ENCODE measurements at regions not wholly inside any gene's neighbourhood (a gene's known extent, or its start where the extent isn't known, plus 50 kb on each side); places are given as distances from the start of the nearest gene placed in this dataset.
A peak's percentile ranks its signal among the peaks of the same experiment; 100 is the strongest.

- intact Hi-C loops (cut with DNase I), result no loop called here
Measured at GRCh38 chr1:244186372-244186771, 135.3 kb downstream of the ZBTB18 start.

GRCh38 chr1:244187310-244187709 lies 136.2 kb downstream of the ZBTB18 start:
- peak in 4 of 10 donors; percentile 19 to 87 (median 40) for DNase-seq
- intact Hi-C loops (cut with DNase I), result no loop called here

More at GRCh38 chr1:244186372-244186771, 135.3 kb downstream of the ZBTB18 start:
- DNase-seq, result no peak

DNA sequence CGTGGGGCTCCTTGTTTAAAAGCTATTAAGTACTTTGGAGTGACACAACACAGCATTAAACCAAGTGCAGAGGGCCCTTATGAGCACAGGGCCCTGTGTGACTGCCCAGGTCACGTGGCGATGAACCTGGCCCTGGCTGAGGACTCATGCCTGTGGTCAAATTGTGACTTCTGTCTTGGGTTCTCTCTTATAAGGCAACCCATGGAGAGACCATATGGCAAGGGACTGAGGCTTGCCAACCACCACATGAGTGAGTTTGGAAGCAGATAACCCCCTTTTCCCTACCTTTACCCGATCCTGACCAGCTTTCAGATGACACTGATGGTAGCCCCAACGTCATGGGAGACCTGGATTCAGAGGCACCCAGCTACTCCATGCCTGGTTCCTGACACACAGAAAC lies 140.5 kb downstream of the ZBTB18 start:
- intact Hi-C loops (cut with DNase I), result no loop called here
- no peak for DNase-seq

DNA sequence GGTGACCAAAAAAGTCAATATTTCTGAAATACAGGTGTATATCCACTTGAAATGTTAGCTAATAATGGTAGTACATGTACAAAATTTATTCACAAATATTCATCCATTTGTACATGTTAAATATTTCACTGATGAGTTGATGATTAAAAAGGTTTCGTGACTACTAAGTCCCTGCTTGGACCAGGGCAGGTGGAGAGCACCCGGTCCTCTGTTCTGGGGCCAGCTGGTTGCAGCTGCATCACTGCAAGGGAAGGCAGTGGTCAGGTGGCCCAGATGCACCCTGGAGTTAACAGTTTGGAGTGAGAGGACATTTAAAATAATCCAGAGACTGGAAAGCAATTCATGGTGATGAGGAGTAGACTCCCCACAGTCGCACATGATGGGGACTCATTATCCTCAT lies 141.2 kb downstream of the ZBTB18 start:
- intact Hi-C loops (cut with DNase I), result no loop called here
- no peak for DNase-seq

DNA sequence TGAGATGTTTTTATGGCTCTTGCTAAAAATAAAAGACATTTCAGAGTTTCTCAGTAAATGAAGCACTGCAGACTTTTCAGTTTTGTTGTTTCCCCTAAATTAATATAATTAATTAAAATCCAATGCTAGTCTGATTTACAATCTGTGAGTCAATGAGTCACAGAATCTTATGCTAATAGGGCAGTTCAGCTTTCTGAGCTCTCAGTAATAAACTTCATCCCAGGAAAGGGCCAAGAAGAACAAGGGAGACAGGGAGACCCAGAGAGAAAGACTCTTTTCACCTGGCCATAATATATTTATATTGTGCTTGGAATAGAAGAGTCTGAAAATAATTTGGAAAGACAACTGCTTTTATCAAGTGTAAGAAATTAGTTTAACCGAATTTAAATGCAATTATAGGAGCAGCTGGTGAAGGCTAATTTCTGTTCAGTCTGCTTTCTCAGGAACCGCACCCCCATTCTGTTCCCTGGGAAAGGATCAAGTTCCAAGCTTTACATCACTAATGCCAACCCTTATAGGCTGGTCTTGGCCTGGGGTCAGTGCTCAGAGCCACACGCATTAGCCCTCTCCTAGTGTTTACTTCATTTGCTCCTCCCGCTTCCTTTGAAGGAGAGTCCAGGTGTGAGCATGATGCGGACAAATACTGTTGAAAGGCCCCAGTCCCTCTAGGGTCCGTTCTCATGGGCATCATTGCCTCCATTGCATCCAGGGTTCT lies 145.6 kb downstream of the ZBTB18 start:
- intact Hi-C loops (cut with DNase I), result no loop called here
- no peak for DNase-seq

GRCh38 chr1:244197851-244198375 lies 146.8 kb downstream of the ZBTB18 start:
- DNase-seq, result no peak
- intact Hi-C loops (cut with DNase I), result no loop called here

DNA sequence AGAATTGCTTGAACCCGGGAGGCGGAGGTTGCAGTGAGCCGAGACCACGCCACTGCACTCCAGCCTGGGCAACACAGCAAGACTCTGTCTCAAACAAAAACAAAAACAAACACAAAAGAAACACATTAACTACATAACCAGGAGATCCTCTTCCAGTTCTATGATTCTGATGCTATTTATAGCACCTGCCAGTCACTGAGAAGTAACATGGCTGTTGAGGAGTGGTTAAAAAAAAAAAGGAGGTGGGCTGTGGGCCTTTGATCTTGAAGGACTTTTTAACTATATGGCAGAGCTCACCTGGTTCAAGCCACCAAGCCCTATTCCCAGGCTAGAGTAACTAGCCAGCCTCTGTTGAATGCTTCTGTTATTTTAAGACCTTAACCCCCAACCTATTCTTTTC lies 148.8 kb downstream of the ZBTB18 start:
- intact Hi-C loops (cut with DNase I), result no loop called here
- DNase-seq, result no peak

- intact Hi-C loops (cut with DNase I), result no loop called here
- DNase-seq, result no peak
Measured at GRCh38 chr1:244200596-244200995, 149.5 kb downstream of the ZBTB18 start.

DNA sequence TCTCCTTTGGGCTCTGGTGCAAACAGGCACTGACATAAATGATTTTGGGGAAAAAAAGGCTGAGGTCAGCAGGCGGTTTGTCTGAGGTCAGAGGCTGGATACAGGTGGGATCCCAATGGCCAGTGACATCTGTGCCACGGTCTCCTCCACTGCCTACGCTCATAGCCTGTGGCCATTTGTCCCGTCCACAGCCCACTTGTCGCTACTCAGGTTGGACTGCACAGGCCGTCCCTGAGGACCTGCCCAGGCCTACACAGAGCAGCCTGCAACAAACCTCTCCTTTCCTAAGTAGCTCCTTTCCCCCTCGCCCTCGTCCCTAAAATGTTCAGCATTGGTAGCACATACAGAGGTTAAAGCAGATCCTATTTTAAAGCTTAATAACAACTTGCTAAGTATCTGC lies 150.7 kb downstream of the ZBTB18 start:
- no peak for DNase-seq
- intact Hi-C loops (cut with DNase I), result no loop called here

DNA sequence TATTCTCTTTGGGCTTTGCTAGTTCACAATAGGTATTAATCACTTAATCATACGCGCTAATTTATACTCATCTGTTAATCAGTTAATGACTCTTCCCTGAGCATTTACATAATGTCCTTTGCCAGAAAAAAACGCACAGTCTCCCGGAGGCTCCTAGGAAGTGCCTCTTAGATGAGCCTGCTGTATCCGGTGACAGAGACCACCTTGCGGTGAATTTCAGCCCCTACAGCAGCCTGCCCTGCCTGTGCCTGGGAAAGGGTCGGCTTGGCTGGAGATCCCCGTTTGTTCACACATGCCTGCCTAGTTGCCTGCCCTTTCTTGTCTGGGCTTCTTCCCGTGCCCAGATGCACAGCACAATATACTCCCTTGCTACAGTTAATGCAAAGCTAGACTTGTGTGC lies 152.9 kb downstream of the ZBTB18 start:
- no peak for DNase-seq
- intact Hi-C loops (cut with DNase I), result no loop called here

- intact Hi-C loops (cut with DNase I), result no loop called here
- DNase-seq, result no peak
Measured at GRCh38 chr1:244205171-244205570, 154.1 kb downstream of the ZBTB18 start.

DNA sequence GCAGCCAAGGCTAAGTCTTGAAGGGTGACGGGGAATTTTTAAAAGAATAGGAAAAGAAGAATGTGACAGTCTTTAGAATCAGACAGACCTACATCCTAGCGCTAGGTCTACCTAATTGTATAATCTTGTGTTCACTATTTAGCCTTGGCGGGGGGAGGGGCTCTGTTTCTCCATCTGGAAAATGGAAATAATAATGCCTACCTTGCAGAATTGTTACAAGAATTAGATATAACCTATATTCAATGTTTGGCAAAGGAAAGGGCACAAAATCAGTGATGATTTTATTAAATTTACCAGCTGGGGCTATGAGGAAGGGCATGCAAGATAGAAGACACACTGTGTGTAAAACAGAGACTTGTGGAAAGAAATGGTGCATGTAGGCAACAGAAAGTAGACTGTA lies 154.8 kb downstream of the ZBTB18 start:
- intact Hi-C loops (cut with DNase I), result no loop called here
- no peak for DNase-seq

- no peak for DNase-seq
- intact Hi-C loops (cut with DNase I), result no loop called here
Measured at GRCh38 chr1:244207042-244207934, 156.2 kb downstream of the ZBTB18 start.

GRCh38 chr1:244207935-244208244 lies 156.8 kb downstream of the ZBTB18 start:
- intact Hi-C loops (cut with DNase I), result no loop called here

GRCh38 chr1:244209955-244210354 lies 158.9 kb downstream of the ZBTB18 start:
- intact Hi-C loops (cut with DNase I), result loop anchor here (5.0 kb wide), 1 partner anchor 158 kb away; the partner anchor contains the start of gene ZBTB18
- DNase-seq, result no peak

More at GRCh38 chr1:244207935-244208244, 156.8 kb downstream of the ZBTB18 start:
- no peak for DNase-seq

- no peak for DNase-seq
- intact Hi-C loops (cut with DNase I), result loop anchor here (5.0 kb wide), 1 partner anchor 159 kb away; the partner anchor contains the start of gene ZBTB18
Measured at GRCh38 chr1:244210884-244211558, 159.9 kb downstream of the ZBTB18 start.

- intact Hi-C loops (cut with DNase I), result loop anchor here (5.0 kb wide), 1 partner anchor 159 kb away; the partner anchor contains the start of gene ZBTB18
Measured at GRCh38 chr1:244211559-244211944, 160.5 kb downstream of the ZBTB18 start.

DNA sequence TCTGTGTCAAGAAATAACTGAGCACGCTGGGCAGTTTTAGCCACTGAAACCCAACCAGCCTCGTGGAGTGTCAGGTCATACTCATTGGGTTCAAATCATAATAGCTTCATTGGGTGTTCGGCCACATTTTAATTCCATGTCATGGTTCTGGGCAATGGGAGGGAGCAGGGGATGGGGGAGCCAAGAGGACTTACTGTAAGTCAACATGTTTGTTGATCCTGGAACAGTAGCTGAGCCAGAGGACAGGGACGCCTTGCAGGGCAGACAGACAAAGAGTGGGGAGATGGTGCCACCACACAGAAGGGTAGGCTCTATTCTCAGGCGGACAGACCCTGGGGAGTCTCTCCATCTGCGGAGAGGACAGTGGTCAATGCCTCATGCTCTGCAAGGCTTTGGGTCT lies 161.1 kb downstream of the ZBTB18 start:
- intact Hi-C loops (cut with DNase I), result loop anchor here (5.0 kb wide), 1 partner anchor 160 kb away; the partner anchor contains the start of gene ZBTB18
- no peak for DNase-seq

More at GRCh38 chr1:244211559-244211944, 160.5 kb downstream of the ZBTB18 start:
- DNase-seq, result no peak

DNA sequence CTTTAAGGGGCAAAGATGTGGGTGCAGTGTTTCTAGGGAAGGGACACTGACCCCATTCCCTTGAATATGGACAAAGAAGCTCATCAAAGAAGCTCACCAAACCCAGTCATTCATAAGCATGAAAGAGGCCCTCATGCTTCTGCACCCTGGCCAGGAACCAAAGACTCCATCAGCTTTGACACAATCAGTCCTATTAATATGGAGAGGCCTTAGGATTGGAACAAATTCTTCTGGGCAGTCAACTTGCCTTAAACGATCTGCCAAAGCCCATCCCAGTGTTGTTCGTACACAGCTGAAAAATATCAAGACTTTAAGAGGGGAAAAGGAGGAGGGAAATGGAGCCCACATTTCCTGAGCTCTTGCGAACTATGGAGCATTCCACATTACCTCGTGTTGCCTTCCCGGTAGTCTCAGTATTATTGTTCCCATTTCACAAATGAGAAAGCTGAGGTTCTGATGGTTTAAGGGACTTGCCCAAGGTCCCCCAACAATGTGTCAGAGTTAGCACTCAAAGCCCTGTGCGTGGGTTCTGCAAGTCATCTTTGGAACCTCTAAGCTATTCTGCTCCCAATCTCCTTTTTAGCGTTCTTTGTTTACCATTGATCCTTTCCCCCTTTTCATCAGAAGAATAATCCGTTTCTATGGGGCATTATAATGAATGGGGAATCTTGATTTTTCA lies 161.9 kb downstream of the ZBTB18 start:
- DNase-seq, result peak in 5 of 10 donors; percentile 23 to 60 (median 35)
- intact Hi-C loops (cut with DNase I), result loop anchor here (5.0 kb wide), 1 partner anchor 161 kb away; the partner anchor contains the start of gene ZBTB18
